SW480 (cell line): ENCODE measurements at regions not wholly inside any gene's neighbourhood (a gene's known extent, or its start where the extent isn't known, plus 50 kb on each side); places are given as distances from the start of the nearest gene placed in this dataset.

Experiments
- DNase-seq: peaks from one replicate; pipeline ENCODE4 v3.0.0-alpha.2; 2016; ENCODE audit warnings: low spot score

GRCh38 chr5:19352120-19352519 lies 635.9 kb downstream of the CDH18 start:
- DNase-seq: no peak

- no peak for DNase-seq
Observed at GRCh38 chr5:19369048-19369447, 619.0 kb downstream of the CDH18 start.

- no peak for DNase-seq
Observed at GRCh38 chr5:19369561-19369960, 618.4 kb downstream of the CDH18 start.

GRCh38 chr5:19370655-19371386 lies 617.2 kb downstream of the CDH18 start:
- DNase-seq: no peak

- DNase-seq: no peak
Observed at GRCh38 chr5:19388391-19388790, 599.6 kb downstream of the CDH18 start.

GRCh38 chr5:19401032-19401431 lies 587.0 kb downstream of the CDH18 start:
- DNase-seq: no peak

- no peak for DNase-seq
Observed at GRCh38 chr5:19406576-19407365, 581.2 kb downstream of the CDH18 start.

- no peak for DNase-seq
Observed at GRCh38 chr5:19408149-19408548, 579.9 kb downstream of the CDH18 start.

- no peak for DNase-seq
Observed at GRCh38 chr5:19411936-19412335, 576.1 kb downstream of the CDH18 start.
